Right forelimb (tissue), 1 donor: ENCODE measurements at regions not wholly inside any gene's neighbourhood (a gene's known extent, or its start where the extent isn't known, plus 50 kb on each side); places are given as distances from the start of the nearest gene placed in this dataset.
"Not testable (repeated sequence)": the region's sequence is repeated elsewhere in the genome, so short reads cannot be mapped to it uniquely, and the experiment has no call there.

Experiments used
- DNase-seq: peaks from one replicate; pipeline ENCODE4 v3.0.0-alpha.2; 2018

DNA sequence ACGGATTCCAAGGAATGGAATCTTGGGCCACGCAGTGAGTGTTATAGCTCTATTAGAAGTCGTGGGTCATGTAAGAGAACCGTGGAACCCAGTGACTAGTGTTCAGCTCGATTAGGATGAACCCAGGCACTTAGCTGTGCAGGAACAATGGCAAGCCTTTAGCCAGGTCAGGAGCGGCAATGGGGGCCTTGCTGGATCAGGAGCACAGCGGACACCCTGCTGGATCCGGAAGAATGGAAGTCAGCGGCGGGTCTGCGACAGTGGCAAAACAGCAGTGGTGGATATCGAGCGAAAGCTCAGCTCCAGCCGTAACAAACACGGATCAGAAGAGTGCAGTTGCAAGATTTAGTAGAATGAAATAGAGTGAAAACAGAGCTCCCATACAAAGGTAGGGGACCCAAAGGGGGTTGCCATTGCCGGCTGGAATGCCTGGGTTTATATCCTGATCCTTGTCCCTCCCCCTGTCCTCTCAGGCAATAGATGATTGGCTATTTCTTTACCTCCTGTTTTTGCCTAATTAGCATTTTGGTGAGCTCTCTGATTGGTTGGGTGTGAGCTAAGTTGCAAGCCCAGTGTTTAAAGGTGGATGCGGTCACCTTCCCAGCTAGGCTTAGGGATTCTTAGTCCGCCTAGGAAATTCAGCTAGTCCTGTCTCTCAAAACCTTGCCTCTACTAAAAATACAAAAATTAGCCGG, 618.3 kb upstream of the CBLB start:
- DNase-seq, result not testable (repeated sequence)

DNA sequence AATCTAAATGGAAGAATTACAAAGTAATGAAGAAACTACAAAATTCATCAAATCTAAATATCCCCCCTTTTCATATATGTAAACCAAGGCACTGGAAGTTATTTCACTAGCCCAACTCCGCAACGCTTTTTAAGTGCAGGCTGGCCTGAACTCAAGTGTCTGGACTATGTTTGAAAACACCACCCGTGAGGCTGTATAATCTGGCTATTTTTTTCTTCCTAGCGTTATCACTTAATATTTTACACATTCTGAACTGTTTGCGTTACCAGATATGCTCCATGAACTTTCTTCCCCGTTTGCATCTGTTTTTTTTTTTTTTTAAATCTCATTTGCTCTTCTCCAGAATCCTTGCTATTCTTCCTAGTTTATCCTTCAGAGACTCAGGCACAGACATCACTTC, 619.5 kb upstream of the CBLB start:
- no peak for DNase-seq

DNA sequence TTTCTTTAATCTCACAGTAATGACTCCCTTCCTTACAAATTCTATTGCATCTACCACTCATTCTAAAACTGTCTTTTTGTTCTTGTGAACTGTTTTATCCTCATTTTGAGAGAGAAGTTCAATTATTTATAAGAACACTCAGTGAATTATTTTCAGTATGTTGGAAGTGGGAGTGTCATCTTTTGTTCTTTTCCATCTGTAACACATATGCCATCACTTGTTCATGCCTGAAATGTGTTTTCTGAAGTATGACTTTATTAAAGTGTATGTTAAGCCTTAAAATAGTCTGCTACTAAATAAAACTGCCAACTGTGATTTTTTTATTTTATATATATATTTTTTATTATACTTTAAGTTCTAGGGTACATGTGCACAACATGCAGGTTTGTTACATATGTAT, 623.0 kb upstream of the CBLB start:
- DNase-seq, result no peak

DNA sequence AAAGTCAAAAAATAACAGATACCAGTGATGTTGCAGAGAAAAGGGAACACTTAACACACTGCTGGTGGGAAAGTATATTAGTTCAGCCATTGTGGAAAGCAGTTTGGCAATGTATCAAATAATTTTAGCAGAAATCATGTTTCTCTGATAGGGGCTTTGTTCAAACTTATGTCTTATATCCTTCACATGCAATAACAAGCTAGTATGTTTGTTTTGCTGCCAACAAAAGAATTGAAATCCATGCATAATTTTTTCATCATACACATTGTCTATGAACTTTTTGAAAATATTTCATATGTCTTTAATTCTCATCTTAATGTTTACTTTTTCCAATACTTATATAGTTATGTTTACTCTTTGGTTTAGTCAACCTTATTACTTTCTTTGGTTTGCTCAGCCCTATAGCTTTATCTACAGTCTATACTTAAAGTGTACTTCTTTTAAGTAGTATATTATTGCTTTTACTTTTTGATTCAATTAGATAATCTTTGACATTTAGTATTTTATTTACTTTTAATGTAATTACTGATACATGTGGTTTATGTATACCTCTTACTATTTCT, 639.6 kb upstream of the CBLB start:
- no peak for DNase-seq

DNA sequence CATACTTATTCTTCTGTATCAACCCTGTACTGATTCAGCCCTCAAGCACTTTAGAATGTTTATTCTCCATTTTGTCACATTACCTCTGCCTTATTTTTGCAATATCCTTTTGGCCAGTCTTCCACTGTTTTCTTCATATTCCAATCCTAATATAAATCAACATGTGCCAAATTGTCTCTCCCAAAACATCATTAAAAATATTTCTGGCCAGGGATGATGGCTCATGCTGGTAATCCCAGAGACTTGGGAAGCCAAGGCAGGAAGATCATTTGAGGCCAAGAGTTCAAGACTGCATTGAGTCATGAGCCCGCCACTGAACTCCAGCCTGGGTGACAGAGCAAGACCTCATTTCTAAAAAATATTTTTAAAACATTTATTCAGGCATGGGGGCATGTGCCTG, 641.4 kb upstream of the CBLB start:
- no peak for DNase-seq

DNA sequence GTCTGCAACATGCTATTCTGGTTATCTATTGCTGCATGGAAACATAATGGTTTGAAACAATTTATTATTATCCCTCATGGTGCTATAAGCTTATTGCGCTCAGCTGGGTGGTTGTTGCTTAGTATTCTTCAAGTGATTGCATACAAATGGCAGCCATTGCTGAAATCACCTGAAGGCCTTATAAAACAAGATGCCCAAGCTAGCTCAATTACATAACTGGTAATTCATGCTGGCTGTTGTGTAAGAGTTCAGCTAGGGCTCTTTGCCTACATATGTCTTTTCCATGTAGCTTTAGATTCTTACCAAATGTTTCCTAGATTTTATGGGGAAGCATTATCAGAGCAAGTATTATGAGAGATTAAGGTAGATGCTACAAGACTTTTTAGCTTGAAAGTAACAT, 644.0 kb upstream of the CBLB start:
- DNase-seq, result no peak

DNA sequence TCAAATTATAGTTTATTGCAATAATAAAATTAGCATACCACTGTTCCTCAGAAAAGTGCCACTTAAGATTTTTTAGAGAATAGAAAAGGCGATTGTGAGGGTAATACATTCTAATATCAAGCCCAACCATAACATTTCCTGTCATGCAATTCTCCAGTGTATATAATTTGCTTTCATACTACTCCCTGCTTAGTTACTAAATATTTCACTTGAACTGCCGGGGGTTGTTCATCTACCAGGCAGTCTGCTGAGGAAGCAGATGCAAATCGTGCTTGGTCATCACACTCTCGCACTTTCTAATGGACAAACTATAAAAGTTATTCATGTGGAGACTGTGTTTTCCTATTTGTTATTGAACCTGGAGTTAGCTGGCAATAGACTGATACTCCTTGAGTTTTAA, 645.6 kb upstream of the CBLB start:
- DNase-seq, result no peak

DNA sequence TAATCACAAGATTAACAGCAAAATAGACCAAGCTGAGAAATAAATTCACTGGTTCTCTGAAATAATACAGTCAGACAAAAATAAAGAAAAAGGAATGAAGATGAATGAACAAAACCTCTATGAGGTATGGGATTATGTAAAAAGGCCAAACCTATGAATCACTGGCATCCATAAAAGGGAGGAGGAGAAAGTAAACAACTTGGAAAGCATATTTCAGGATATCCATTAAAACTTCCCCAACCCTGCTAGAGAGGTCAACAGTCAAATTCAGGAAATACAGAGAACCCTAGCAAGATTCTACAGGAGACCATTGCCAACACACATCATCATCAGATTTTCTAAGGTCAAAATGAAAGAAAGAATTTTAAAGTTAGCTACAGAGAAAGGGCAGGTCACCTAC, 649.7 kb upstream of the CBLB start:
- no peak for DNase-seq

DNA sequence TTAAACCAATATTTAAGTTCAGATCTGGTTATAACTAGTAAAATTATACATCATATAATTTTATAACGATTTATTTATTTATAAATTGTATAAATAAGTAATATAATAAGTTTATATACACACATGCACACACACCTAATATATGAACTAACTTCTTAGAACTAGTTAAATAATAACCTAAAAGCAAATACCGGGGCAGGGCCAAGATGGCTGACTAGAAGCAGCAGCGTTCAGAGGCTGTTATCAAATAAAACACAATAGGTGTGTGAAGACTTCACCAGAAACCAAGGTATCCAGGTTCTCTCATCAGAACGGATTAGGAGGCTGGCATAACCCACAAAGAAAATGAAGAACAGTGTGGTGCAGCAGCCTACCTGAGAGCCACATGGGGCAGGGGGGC, 653.6 kb upstream of the CBLB start:
- DNase-seq, result no peak

DNA sequence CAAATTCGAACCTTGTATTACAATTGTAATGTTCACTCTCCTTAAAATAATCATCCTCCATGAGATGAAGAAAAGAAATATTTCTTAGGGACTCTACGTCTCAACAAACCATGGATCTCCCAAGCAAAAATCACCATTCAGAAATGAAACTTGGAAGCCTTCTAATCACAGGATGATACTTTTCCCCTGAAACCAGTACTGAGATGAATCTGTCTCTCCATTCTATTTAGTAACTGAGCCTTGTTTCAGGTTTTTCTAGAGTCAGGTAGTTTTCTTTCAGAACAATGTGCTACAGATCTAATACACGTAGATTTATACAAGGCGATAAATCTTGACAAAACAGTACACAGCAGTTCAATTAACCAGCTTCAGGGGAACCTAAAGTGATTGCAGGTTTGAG, 660.1 kb upstream of the CBLB start:
- DNase-seq, result no peak

DNA sequence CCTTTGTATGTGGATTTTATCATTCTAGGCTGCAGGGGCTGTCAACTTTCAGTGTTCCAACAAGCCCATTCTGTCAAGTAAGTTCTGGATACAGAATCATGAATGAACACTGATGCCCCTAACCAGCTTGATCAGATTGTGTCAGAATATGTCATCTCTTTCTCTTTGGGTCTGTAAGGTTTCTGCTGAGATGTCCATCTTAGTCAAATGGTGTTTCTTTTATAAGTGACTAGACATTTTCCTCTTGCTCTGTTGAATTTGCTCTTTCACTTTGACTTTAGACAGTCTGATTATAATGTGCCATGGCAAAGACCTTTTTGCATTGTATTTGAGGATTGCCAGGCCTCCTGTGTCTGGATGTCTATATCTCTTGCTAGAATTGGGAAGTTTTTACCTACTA, 660.9 kb upstream of the CBLB start:
- DNase-seq, result no peak

DNA sequence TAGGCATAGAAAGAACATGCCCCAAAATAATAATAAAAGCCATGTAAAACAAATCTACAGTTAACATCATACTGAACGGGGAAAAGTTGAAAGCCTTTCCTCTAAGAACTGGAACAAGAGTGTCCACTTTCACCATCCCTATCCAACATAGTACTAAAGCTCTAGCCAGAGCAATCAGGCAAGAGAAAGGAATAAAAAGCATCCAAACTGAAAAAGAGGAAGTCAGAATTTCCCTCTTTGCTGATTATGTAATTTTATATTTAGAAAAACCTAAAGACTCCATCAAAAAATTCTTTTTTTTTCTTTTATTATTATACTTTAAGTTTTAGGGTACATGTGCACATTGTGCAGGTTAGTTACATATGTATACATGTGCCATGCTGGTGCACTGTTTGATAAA, 661.6 kb upstream of the CBLB start:
- no peak for DNase-seq

DNA sequence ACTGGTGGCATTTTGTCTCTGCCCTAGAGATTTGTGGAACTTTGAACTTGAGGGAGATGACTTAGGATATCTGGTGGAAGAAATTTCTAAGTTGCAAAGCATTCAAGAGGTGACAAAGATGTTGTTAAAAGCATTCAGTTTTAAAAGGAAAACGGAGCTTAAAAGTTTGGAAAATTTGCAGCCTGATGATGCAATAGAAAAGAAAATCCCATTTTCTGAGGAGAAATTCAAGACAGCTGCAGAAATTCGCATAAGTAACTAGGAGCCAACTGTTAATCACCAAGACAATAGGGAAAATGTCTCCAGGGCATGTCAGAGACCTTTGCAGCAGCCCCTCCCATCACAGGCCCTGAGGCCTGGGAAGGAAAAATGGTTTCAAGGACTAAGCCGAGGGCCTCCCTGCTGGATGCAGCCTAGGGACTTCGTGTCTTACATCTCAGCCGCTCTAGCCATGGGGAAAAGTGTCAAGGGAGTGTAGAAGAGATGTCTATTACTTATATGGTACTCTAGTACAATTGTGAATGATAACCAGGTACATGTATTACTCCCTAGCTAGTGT, 663.0 kb upstream of the CBLB start:
- DNase-seq, result not testable (repeated sequence)

DNA sequence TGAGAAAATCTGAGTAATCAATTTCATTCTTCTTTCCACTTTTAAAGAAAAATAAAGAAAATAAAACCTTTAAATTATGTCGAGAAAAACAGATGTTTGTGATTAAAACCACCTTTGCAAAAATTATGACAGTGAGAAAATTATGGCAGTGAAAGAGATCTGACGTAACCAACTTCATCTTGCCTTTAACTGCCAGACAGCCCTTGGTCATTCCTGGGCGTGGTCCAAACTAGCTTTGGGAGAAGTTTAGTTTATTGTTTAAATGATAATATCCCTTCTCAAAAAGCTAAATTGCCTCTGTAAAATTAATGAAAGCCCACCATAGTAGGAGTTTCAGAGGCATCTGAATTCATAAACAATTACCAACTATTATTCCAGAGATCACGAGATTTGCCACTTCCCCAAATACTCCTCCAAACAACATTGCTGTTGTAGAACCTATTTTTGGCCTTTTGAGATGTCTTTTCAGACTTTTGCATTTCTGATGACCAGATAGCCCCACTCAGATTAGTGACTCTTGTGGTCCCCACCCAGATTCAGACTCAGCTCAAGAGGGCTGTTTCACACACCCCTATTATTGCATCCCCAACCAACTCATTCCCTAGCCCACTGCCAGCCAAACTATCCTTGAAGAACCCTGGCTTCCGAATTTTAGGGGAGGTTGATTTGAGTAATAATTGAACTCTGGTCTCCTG, 664.4 kb upstream of the CBLB start:
- no peak for DNase-seq

DNA sequence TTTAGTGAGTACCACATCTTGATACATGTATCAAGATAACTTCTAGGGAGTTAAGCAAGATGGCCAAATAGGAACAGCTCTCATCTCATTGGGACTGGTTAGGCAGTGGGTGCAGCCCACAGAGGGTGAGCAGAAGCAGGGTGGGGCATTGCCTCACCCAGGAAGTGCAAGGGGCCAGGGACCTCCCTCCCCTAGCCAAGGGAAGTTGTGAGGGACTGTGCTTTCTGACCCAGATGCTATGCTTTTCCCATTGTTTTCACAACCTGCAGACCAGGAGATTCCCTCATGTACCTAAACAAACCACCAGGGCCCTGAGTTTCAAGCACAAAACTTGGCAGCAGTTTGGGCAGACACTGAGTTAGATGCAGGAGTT, 665.0 kb upstream of the CBLB start:
- no peak for DNase-seq

DNA sequence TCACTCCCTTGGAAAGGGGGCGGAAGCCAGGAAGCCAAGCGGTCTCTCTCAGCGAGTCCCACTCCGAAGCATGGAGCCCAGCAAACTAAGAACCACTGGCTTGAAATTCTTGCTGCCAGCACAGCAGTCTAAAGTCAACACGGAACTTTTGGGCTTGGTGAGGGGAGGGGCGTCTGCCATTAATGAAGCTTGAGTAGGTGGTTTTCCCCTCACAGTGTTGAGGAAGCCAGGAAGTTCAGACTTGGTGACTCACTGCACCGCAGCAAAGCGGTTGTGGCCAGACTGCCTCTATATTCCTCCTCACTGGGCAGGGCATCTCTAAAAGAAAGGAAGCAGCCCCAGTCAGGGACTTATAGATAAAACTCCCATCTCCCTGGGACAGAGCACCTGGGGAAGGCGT, 665.4 kb upstream of the CBLB start:
- no peak for DNase-seq

DNA sequence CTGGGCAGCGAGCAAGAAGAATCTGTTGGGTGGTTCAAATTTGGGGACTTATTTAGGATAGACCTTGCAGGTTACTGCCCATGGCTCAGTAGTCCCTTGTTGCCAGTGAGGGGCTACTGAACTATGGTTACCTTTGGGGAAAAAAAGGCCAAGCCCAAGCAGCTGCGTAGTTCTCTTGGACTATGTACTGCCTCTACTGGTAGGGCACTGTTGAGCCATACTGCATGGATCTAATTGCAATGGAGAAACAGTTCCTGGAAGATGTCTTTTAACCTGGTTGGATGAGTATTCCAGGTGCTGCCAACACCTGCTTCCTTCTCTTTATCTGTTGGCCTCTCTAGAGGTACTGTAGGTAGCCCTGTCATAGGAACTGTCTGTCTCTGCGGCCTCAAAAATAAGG, 671.9 kb upstream of the CBLB start:
- no peak for DNase-seq

DNA sequence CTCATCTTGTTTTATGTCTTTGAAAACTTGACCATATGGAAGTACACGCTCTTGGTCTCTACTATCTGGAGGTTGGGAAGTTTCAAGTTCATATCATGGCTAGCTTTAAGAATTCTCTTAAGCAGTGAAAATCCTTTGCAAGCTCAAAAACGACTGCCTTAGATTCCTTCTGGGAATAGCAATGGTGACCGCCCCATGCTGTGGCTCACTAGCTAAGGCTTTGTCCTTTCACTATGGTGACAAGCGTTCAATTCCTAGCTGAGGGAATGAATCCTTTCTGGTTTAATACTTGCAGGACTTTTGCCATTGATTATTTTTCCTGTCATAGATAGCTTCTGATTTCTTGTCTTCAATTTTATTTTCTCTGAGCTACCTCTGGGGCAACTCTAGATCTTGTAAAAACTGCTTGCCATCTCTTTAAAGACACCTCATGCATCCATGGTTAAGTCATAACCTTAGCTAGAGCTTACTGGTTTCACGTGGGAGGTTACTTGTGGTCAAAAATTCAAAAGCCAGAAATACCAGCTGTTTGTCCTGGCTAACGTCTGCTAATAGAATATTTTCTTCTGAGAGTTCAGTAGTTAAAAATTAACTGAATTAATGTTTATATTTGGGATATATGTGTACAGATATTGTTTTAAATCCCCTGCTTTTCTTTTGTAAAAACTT, 673.4 kb upstream of the CBLB start:
- DNase-seq, result no peak

DNA sequence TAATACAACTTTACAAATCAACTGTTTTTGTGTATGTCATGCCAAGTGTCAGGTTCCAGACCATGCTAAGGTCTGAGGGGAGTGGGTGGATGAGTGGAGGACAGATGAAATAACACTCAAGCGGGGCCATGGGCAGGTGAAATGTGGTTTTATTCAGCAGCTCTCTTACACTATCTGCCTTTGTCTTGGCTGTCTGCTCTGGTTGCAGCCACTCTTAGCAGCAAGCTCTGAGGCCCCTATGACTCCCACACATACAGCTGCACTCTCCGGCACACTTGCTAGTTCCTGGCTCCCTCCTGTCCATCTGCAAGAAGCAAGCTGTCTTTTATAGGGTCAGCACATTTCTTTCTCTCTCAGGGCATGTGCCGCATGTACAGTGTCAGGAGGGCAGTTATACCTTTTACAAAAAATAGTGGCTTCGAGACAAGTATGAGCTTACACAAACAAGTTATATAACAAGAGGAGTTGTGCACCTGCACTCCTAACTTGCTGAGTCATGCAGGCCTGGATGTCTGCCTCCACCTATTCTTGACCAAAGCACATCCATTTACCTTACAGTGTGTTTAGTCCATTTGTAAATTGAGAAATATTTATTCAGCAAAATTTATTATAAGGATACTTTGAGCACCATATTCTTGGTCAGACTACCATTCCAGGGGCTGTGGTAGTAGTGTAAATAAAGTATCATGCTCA, 683.7 kb upstream of the CBLB start:
- no peak for DNase-seq

DNA sequence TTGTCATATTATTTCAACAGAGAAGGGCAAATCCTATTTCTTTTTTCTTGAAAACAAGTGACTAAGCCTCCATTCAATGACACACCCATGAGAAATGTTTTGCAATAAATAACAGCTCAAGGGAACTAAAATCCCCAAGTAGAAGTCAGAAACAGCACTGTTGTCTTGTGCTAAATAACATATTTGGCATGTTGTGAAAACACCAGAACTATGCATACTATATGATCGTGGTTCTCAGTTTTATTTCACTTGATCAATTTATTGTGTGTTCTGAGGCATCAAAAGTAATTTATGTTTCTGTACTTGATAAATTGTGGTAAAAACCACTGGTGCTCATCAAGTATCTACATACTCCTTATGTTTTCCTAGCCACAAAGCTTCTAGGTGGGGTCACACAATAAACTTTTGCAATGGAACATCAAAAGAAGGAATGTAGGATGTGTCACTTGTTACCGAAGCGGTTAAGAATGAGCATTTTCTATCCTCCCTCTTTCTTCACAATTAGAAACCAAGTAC, 691.7 kb upstream of the CBLB start:
- DNase-seq, result no peak

DNA sequence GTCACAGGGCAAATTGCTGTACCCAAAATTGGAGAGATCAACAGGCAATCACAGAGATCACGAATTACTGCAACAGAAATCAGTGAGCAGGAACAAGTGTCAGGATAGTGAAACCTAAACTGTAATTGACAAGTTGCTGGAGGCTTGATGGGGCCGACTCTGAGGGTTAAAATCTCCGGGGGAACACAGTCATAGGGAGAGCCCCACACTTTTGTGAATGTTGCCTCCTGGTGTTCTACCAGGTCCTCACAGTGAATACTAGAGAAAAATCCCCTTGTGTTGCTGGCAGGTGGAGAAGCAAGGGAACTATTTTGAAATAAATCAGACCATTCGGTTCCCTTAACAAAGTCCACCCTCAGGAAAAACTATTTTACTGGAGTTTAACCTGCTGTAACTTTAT, 697.5 kb upstream of the CBLB start:
- no peak for DNase-seq

DNA sequence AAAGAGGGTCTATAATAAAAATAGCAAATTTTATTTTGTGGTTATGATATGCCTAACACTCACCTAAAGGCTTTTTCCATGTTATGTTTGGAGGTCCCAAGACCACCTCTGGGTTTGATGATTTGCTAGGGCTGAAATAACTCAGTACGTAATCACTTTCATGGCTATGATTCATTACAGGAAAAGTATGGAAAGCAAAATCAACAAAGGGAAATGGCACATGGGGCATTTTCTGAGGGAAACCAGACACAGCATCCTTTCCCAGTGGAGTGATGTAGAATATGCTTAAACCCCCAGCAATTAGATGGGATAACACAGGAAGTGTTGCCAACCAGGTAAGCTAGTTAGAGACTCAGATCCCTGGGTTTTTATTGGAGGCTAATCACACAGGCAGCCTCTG, 701.6 kb upstream of the CBLB start:
- DNase-seq, result no peak

DNA sequence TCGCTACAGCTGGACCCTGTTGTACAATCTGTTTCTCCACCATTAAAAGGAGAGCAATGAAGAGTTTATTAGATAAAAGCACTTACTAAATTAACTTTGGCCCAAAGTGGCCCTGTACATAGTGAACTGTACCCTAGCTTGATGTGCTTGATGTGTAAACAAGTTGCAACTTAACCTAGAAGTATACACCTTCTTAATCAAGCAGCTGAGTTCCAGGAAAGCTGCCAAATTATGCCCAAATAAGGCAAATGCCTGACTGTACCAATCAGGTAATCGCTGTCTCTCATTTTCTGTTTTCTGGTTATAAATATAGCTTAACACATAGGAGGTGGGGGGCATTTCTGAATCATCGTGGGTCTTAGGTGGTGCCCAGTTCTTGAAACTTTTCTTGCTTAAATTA, 704.8 kb upstream of the CBLB start:
- DNase-seq, result no peak
